ENCODE measurements at regions not wholly inside any gene's neighbourhood (a gene's known extent, or its start where the extent isn't known, plus 50 kb on each side); places are given as distances from the start of the nearest gene placed in this dataset.

- Histone ChIP-seq H3K27me3 (no peaks in the 10 kb centered on the region), H3K27ac (no peak overlapping the region), H3K4me3 (no peak overlapping the region), H3K36me3 (replicated peaks in 1 of 2; ENCODE audit: insufficient read depth in 1 of 2, low read depth in 2 of 2) (no peaks in the 10 kb centered on the region), H3K9me3 (no peaks in the 10 kb centered on the region), H3K4me1 (no peaks in the 10 kb centered on the region)
- intact Hi-C loops (cut with DNase I): no loop called here
- ATAC-seq: no peak
- TF ChIP-seq POLR2A (IDR thresholded peaks at IDR 0.05) (no peak), CTCF (IDR thresholded peaks at IDR 0.05) (no peak)
- 15 to 32% methylated on average over 1 of the region's 1 CpG for WGBS, 2 donors
- DNase-seq: no peak
Observed at GRCh38 chr3:153094386-153094785, 67.6 kb upstream of the RAP2B start.

- no peak overlapping the region for H3K4me3 ChIP-seq
- DNase-seq (no peak), ATAC-seq (no peak)
- 100% methylated on average over 1 of the region's 1 CpG for WGBS, 2 donors
- H3K27me3 ChIP-seq: no peaks in the 10 kb centered on the region
- TF ChIP-seq CTCF (IDR thresholded peaks at IDR 0.05): no peak
- no peak for TF ChIP-seq POLR2A (IDR thresholded peaks at IDR 0.05)
- no peak overlapping the region for H3K27ac ChIP-seq
- no peaks in the 10 kb centered on the region for H3K36me3 ChIP-seq (replicated peaks in 1 of 2; ENCODE audit: insufficient read depth in 1 of 2, low read depth in 2 of 2)
- H3K4me1 ChIP-seq: no peaks in the 10 kb centered on the region
- H3K9me3 ChIP-seq: no peaks in the 10 kb centered on the region
- intact Hi-C loops (cut with DNase I): no loop called here
Observed at GRCh38 chr3:153095441-153095840, 66.6 kb upstream of the RAP2B start.

GRCh38 chr3:153096731-153097131 lies 65.3 kb upstream of the RAP2B start:
- TF ChIP-seq CTCF (IDR thresholded peaks at IDR 0.05) (no peak), POLR2A (IDR thresholded peaks at IDR 0.05) (no peak)
- no peak overlapping the region for H3K27ac ChIP-seq
- ATAC-seq (no peak), DNase-seq (no peak)
- H3K4me3 ChIP-seq: no peak overlapping the region
- WGBS, 2 donors: 40 to 49% methylated on average over 7 of the region's 7 CpGs
- H3K9me3 ChIP-seq: no peaks in the 10 kb centered on the region
- H3K4me1 ChIP-seq: no peaks in the 10 kb centered on the region
- intact Hi-C loops (cut with DNase I): no loop called here
- no peaks in the 10 kb centered on the region for H3K27me3 ChIP-seq
- no peaks in the 10 kb centered on the region for H3K36me3 ChIP-seq (replicated peaks in 1 of 2; ENCODE audit: insufficient read depth in 1 of 2, low read depth in 2 of 2)

GRCh38 chr3:153097213-153097612 lies 64.8 kb upstream of the RAP2B start:
- Histone ChIP-seq H3K4me1 (no peaks in the 10 kb centered on the region), H3K9me3 (no peaks in the 10 kb centered on the region), H3K4me3 (no peak overlapping the region), H3K27ac (no peak overlapping the region), H3K27me3 (no peaks in the 10 kb centered on the region), H3K36me3 (replicated peaks in 1 of 2; ENCODE audit: insufficient read depth in 1 of 2, low read depth in 2 of 2) (no peaks in the 10 kb centered on the region)
- ATAC-seq (no peak), DNase-seq (no peak)
- TF ChIP-seq CTCF (IDR thresholded peaks at IDR 0.05): no peak
- no peak for TF ChIP-seq POLR2A (IDR thresholded peaks at IDR 0.05)
- intact Hi-C loops (cut with DNase I): no loop called here

GRCh38 chr3:153099131-153099530 lies 62.9 kb upstream of the RAP2B start:
- H3K36me3 ChIP-seq (replicated peaks in 1 of 2; ENCODE audit: insufficient read depth in 1 of 2, low read depth in 2 of 2): no peaks in the 10 kb centered on the region
- WGBS, 2 donors: 71 to 79% methylated on average over 9 of the region's 9 CpGs
- no peaks in the 10 kb centered on the region for H3K4me1 ChIP-seq
- no peaks in the 10 kb centered on the region for H3K9me3 ChIP-seq
- H3K27me3 ChIP-seq: no peaks in the 10 kb centered on the region
- intact Hi-C loops (cut with DNase I): no loop called here
- TF ChIP-seq CTCF (IDR thresholded peaks at IDR 0.05) (no peak), POLR2A (IDR thresholded peaks at IDR 0.05) (no peak)
- H3K27ac ChIP-seq: no peak overlapping the region
- DNase-seq: no peak
- ATAC-seq: no peak
- H3K4me3 ChIP-seq: no peak overlapping the region
